ENCODE measurements at regions not wholly inside any gene's neighbourhood (a gene's known extent, or its start where the extent isn't known, plus 50 kb on each side); places are given as distances from the start of the nearest gene placed in this dataset.

DNA sequence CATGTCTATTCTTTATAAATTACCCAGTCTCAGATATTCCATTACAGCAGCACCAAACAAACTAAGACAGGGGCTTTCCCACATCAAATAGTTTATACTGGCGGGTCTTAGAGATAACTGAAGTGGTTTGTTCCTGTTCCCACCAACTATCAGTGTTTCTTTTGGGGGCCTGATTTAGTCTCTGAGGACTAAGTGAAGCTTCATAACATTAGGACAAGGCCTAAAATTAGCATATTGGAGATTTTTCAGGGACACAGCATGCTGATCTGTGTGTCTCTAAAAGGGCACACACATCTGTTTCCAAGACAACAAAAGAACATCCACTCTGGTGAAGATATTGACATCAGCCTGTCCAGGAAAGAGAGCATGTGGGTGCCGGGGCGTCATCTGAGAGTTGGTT lies 72.6 kb upstream of the SEMA6D start:
- H3K4me1 ChIP-seq (ENCODE audit: insufficient read depth, low read length, severe bottlenecking), result no peaks in the 10 kb centered on the region
- H3F3A ChIP-seq (ENCODE audit: insufficient read depth, low read length), result no peaks in the 10 kb centered on the region
- H3K79me2 ChIP-seq (ENCODE audit: insufficient read depth, low read length), result no peaks in the 10 kb centered on the region
- H3K9me3 ChIP-seq (ENCODE audit: low read length), result no peaks in the 10 kb centered on the region
- no peak overlapping the region for H3K4me3 ChIP-seq (ENCODE audit: low read depth, low read length, poor library complexity, severe bottlenecking)
- no peak overlapping the region for H3K9ac ChIP-seq (ENCODE audit: low read length)
- no peak overlapping the region for H3K4me2 ChIP-seq (ENCODE audit: low read length)
- TF ChIP-seq, protein P1, sequence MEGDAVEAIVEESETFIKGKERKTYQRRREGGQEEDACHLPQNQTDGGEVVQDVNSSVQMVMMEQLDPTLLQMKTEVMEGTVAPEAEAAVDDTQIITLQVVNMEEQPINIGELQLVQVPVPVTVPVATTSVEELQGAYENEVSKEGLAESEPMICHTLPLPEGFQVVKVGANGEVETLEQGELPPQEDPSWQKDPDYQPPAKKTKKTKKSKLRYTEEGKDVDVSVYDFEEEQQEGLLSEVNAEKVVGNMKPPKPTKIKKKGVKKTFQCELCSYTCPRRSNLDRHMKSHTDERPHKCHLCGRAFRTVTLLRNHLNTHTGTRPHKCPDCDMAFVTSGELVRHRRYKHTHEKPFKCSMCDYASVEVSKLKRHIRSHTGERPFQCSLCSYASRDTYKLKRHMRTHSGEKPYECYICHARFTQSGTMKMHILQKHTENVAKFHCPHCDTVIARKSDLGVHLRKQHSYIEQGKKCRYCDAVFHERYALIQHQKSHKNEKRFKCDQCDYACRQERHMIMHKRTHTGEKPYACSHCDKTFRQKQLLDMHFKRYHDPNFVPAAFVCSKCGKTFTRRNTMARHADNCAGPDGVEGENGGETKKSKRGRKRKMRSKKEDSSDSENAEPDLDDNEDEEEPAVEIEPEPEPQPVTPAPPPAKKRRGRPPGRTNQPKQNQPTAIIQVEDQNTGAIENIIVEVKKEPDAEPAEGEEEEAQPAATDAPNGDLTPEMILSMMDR (IDR thresholded peaks at IDR 0.05; ENCODE audit: low read length), result no peak
- no peak for TF ChIP-seq EZH2 (IDR thresholded peaks at IDR 0.05; ENCODE audit: borderline replicate concordance, low read length)
- no peaks in the 10 kb centered on the region for H4K20me1 ChIP-seq (ENCODE audit: insufficient read depth, low read length)
- H3K27ac ChIP-seq (ENCODE audit: low read depth, low read length, poor library complexity, severe bottlenecking), result no peak overlapping the region
- no peak overlapping the region for H2AFZ ChIP-seq (ENCODE audit: low read length)
- H3K36me3 ChIP-seq (ENCODE audit: insufficient read depth, low read length), result no peaks in the 10 kb centered on the region
- no peaks in the 10 kb centered on the region for H3K9me2 ChIP-seq (ENCODE audit: low read depth, low read length)
- no peaks in the 10 kb centered on the region for H3K27me3 ChIP-seq (ENCODE audit: insufficient read depth, low read length)

DNA sequence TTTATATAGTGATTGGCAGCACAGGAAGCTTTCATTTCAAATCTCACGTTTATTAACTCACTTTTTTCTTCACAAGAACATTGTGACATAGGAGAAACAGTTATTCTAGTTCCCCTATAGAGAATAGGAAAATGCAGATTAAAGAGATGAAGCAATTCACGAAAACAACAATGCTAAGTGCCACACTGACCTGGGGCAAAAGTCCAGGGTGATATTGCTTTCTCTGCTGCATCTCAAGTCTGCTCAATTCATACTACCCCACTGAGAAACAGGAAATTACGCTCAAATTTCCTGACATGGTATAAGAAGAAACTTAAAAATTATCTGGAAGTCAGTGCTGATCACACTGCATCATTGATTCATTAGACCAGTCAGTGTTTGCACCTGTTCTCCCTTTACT lies 66.7 kb upstream of the SEMA6D start:
- H3K9ac ChIP-seq (ENCODE audit: low read length), result no peak overlapping the region
- no peak overlapping the region for H3K27ac ChIP-seq (ENCODE audit: low read depth, low read length, poor library complexity, severe bottlenecking)
- H3K9me2 ChIP-seq (ENCODE audit: low read depth, low read length), result no peaks in the 10 kb centered on the region
- H3F3A ChIP-seq (ENCODE audit: insufficient read depth, low read length), result no peaks in the 10 kb centered on the region
- H3K4me1 ChIP-seq (ENCODE audit: insufficient read depth, low read length, severe bottlenecking), result no peaks in the 10 kb centered on the region
- H3K36me3 ChIP-seq (ENCODE audit: insufficient read depth, low read length), result no peaks in the 10 kb centered on the region
- H3K27me3 ChIP-seq (ENCODE audit: insufficient read depth, low read length), result no peaks in the 10 kb centered on the region
- H3K79me2 ChIP-seq (ENCODE audit: insufficient read depth, low read length), result no peaks in the 10 kb centered on the region
- H4K20me1 ChIP-seq (ENCODE audit: insufficient read depth, low read length), result no peaks in the 10 kb centered on the region
- H2AFZ ChIP-seq (ENCODE audit: low read length), result no peak overlapping the region
- H3K9me3 ChIP-seq (ENCODE audit: low read length), result no peaks in the 10 kb centered on the region
- no peak overlapping the region for H3K4me2 ChIP-seq (ENCODE audit: low read length)
- no peak overlapping the region for H3K4me3 ChIP-seq (ENCODE audit: low read depth, low read length, poor library complexity, severe bottlenecking)
- TF ChIP-seq, protein P1 (IDR thresholded peaks at IDR 0.05; ENCODE audit: low read length), result no peak
- no peak for TF ChIP-seq EZH2 (IDR thresholded peaks at IDR 0.05; ENCODE audit: borderline replicate concordance, low read length)

DNA sequence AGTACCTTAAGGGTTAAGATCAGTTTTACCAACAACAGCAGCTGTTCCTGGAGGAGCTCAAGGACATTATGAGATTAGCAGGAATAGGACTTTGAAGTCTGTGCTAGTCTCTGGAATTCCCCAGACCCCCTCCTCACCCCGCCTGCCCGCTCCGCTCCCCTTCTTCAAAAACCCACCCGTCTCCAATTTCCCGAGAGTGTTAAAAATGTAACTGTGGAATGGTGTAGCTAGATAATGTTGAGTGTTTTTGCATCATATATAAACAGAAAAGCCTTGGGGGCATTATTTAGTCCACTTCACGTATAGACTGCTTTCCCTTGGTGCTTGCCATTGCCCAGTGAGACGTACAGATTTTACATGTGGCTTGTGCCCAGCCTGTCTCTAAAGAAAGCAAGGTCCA lies 65.0 kb upstream of the SEMA6D start:
- Histone ChIP-seq H3K27me3 (ENCODE audit: insufficient read depth, low read length) (no peaks in the 10 kb centered on the region), H3K79me2 (ENCODE audit: insufficient read depth, low read length) (no peaks in the 10 kb centered on the region), H3K4me1 (ENCODE audit: insufficient read depth, low read length, severe bottlenecking) (no peaks in the 10 kb centered on the region), H3K9ac (ENCODE audit: low read length) (no peak overlapping the region), H2AFZ (ENCODE audit: low read length) (no peak overlapping the region), H4K20me1 (ENCODE audit: insufficient read depth, low read length) (no peaks in the 10 kb centered on the region), H3F3A (ENCODE audit: insufficient read depth, low read length) (no peaks in the 10 kb centered on the region), H3K4me3 (ENCODE audit: low read depth, low read length, poor library complexity, severe bottlenecking) (no peak overlapping the region), H3K4me2 (ENCODE audit: low read length) (no peak overlapping the region), H3K9me2 (ENCODE audit: low read depth, low read length) (no peaks in the 10 kb centered on the region), H3K27ac (ENCODE audit: low read depth, low read length, poor library complexity, severe bottlenecking) (no peak overlapping the region), H3K9me3 (ENCODE audit: low read length) (no peaks in the 10 kb centered on the region), H3K36me3 (ENCODE audit: insufficient read depth, low read length) (no peaks in the 10 kb centered on the region)
- TF ChIP-seq, protein P1 (IDR thresholded peaks at IDR 0.05; ENCODE audit: low read length), result no peak
- no peak for TF ChIP-seq EZH2 (IDR thresholded peaks at IDR 0.05; ENCODE audit: borderline replicate concordance, low read length)
